DMS79 (cell line): ENCODE measurements at regions not wholly inside any gene's neighbourhood (a gene's known extent, or its start where the extent isn't known, plus 50 kb on each side); places are given as distances from the start of the nearest gene placed in this dataset.
"Not testable (repeated sequence)": the region's sequence is repeated elsewhere in the genome, so short reads cannot be mapped to it uniquely, and the experiment has no call there.

ENCODE experiments used
- DNase-seq: peaks from one replicate; lab custom pipeline; 2025; lab: John Stamatoyannopoulos, UW

GRCh38 chrX:150238632-150239382, 124.3 kb upstream of the MAMLD1 start:
- DNase-seq, result no peak

DNA sequence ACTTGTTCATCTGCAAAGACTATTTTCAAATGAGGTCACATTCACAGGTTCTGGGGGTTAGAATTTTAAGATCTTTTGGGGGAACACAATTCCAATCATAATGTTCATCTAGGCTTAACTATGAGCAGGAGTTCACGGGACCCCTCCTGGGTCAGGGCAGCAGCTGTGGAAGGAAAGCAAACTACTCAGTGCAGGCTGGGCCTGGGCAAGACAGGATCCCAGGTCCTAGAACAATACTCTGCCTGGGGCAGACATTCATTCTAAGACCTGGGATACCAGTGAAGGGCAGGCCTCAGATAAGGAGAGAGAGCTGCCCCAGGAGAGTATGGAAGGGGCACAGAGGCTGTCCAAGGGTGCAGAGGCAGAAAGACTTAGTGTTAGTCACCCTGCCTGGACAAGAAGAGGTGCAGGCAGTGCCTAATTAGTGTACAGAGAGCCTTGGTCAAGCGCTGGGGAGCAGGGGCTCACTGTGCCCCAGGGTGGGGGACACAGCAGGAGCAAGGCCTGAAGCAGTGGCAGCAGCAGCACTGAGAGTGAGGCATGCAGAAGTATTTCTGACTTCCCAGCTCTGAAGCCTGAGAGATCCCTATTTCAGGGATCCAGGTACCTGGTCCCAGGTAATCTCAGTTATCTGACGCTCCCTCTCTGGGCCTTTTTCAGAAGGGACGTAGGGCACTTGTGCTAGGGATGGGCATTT, 123.0 kb upstream of the MAMLD1 start:
- DNase-seq, result no peak

DNA sequence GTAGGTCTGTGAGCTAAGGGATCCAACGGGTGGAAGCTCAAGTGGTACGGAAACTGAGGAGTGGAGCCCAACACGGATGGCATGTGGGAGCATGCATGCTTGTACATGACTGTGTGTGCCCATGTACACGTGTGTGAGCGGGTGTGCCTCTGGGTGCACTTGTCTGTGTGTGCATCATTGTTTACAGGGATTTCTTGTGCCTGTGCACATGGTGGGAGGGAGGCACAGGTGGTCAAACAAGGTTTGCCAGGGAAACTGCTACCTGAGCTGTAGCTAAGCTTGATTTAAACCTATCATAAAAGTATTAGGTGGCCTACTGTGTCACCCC, 122.5 kb upstream of the MAMLD1 start:
- DNase-seq, result no peak

DNA sequence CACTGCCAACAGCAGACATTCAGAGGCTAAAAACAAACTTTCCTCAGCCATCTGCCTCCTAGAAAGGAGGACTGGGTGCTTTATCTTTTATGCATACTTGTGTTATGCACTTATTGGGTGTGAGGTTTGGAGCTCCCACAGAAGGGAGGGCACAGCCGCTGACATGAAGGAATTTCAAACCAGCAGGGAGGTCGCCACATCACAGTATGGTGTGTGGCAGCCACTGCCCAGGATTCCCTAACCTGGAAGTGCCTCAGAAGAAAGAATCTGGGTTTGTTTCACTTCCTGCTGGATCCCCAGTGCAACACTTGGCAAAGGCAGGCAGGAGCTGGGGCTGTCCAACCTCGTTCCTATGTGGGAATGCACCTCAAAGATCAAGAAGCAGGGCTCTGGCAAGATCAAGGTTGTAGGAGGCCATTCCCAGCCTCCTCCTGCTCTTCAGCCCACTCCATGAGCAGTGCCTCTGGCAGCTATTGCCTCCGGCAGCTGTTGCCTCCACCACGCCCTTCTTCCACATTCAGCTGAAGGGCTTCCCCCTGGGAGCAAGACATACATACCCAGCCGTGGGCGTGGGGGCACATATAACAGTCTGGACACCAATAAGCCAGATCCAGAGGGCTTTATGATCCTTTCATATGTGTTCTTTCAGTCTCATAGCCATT, 109.0 kb upstream of the MAMLD1 start:
- no peak for DNase-seq

DNA sequence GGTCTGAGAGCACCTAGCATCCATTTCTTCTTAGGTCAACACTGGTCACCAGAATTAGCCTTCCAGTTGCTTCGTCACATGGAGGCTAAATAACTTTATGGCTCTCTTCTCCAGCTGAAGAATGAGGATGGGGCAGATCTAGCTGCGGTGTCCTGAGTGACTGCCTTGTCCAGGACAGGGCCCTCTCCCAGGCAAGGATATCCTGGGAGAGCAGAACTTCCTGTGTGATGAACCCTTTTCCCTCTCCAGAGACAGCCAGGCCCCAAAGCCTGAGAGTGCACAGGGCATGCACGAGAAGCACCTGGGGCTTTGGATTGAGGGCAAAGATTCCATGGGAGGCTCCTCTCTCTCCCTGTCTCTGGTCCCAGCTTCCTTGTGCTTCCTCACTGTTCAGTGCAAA, 108.2 kb upstream of the MAMLD1 start:
- no peak for DNase-seq

DNA sequence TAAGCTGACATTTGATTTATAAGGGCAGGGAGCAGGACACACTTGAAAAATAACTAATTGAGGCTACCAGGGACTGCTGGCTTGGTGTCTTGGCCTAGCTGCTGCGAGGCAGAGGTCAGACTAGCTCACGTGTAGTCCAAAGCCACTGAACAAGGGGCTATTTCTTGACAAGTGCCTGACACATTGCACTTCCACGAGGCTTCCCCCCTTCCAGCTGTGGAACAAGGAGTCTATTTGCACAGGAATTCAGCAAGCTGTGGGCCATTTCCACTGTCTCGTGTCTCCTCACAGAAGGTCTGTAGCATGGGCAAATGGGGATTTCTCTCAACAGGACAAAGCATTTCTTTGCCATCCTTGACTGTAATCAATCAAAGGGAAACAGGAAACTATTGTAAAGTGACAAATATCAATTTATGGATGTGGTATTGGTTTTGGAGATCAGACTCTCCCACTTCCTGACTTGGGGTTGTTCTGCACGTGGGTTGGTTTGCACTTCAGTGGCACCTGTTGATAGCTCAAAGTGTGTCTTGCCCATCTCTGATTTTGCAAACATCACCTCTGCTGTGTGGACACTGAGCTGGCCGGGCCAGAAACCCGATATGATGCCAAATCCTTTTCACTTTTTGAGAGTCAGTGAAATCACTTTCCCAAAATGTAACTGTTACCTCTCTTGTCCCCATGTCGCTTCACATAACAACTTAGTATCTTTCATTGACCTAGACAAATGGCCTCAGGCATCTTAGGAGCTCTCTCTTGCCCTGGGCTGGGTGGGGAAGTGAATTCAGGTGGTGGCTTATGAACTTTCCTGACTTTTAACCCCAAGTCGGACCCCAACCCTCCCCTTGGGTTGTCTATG, 107.4 kb upstream of the MAMLD1 start:
- no peak for DNase-seq

GRCh38 chrX:150256297-150256650, 106.8 kb upstream of the MAMLD1 start:
- no peak for DNase-seq

- no peak for DNase-seq
These were observed 105.6 kb upstream of the MAMLD1 start for GRCh38 chrX:150257353-150258175.

- DNase-seq, result no peak
These were observed 105.0 kb upstream of the MAMLD1 start for GRCh38 chrX:150258176-150258425.

GRCh38 chrX:150258463-150259430, 104.4 kb upstream of the MAMLD1 start:
- DNase-seq, result no peak

- DNase-seq, result no peak
These were observed 100.7 kb upstream of the MAMLD1 start for GRCh38 chrX:150262456-150262855.

GRCh38 chrX:150268839-150269355, 94.2 kb upstream of the MAMLD1 start:
- DNase-seq, result no peak

DNA sequence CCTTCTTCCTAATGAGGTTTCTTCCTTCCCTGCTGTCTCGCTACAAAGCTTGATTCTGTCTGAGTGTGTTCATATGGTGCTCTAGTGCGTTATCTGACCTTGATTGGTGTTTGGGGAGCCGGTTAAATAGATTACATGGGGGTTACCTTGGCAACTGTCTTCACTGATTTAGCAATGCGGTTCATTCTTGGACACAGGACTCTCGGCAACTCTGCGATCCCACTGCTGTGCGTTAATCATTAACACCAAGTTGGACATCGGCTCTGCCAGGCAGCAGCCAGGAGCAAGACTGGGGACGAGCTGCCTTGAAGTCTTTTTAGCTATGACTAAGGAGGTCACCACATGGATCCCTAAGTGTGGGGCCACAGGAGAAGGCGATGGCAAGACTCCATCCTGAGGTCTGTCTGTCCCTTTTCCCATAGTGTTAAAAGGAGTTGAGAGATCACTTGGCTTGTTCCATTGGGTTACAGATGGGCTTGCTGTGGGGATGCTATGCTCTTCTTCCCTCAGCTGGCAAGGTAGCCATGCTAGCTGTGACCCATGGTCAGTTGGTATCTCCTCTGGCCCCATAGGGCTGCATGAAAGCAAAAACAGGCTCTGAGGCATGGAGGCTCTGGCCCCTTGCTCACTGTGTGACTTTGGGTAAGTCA, 93.4 kb upstream of the MAMLD1 start:
- DNase-seq, result no peak

DNA sequence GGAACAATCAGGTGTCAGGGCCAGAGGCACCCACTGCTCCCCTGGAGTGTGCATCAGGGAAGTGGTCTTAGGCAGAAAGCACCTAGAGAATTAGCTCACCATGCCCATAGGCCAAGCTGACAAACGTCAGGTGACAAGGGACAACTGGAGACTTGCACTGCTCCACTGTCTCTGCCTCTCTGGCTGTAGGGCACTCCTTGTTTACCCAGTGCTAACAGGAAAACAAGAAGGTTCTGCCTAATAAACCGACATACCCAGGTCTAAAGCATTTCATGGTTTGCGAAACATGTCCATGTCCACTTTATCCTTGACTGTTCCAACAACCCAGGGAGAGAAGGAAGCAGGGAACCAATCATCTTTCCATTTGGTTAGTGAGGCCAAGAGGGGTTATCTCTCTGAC, 92.5 kb upstream of the MAMLD1 start:
- DNase-seq, result no peak

GRCh38 chrX:150273575-150274294, 89.4 kb upstream of the MAMLD1 start:
- not testable (repeated sequence) for DNase-seq

DNA sequence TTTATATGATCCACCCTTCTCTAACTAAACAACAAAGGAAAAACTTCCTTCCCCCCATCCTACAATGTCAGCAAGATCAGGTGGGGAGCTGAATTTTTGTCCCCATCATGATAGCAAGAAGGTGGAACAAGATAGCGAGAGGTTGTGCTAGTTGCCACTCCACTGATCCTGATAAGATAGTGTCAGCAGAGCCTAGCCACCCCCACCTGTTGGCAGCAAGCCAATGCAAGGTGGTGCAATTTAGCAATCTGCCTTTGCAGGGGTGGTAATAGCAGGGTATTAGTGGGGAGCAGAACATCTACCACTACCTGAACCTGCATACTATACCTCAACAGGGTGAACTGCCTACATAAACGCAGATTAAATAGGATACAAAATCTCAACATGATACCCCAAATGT, 80.2 kb upstream of the MAMLD1 start:
- DNase-seq, result no peak

DNA sequence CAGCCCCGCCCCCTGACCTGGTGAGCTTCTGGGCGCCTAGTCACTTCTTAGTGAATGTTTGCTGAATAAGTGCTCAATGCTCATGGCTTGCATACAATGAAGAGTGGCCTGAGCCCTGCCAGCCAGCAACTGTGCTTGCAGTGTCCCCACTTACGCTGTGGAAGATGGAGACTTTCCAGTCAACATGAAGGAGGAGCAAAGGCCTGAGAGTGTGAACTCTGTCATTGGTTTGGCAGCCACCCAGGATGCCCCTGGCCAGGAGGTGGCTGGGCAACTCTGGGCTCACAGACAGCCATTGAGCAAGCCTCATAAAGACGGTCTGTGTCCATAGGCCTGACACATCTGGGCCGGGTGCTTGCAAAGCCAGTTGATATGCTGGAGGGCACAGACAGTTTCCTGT, 72.1 kb upstream of the MAMLD1 start:
- no peak for DNase-seq

- no peak for DNase-seq
These were observed 69.7 kb upstream of the MAMLD1 start for GRCh38 chrX:150293311-150294013.
